DOHH2 (cell line): ENCODE measurements at regions not wholly inside any gene's neighbourhood (a gene's known extent, or its start where the extent isn't known, plus 50 kb on each side); places are given as distances from the start of the nearest gene placed in this dataset.

Experiments
- H3F3A ChIP-seq: fragments of 200-600 bp; sonication (generic), shearing (Covaris generic); 2 replicates; pipeline ENCODE4 v1.6.0; 2016; ENCODE audit warnings: antibody characterized with exemption, mild to moderate bottlenecking; ENCODE audit not compliant: control insufficient read depth, insufficient read depth
- H3K27ac ChIP-seq: fragments of 200-600 bp; sonication (generic); 2 replicates; pipeline ENCODE4 v1.5.1; 2014; ENCODE audit warnings: low read depth, mild to moderate bottlenecking, low read length, moderate library complexity
- H3K27me3 ChIP-seq: fragments of 200-600 bp; sonication (generic); 2 replicates; pipeline ENCODE4 v1.6.1; 2014; ENCODE audit warnings: mild to moderate bottlenecking, low read length, mixed read lengths; ENCODE audit not compliant: control insufficient read depth
- H3K36me3 ChIP-seq: fragments of 200-600 bp; sonication (generic); 2 replicates; pipeline ENCODE4 v1.6.1; 2014; ENCODE audit warnings: mild to moderate bottlenecking, low read length, moderate library complexity, mixed read lengths; ENCODE audit not compliant: control insufficient read depth
- H3K4me1 ChIP-seq: fragments of 200-600 bp; sonication (generic); 2 replicates; pipeline ENCODE4 v1.6.1; 2014; ENCODE audit warnings: mild to moderate bottlenecking, low read length, mixed read lengths; ENCODE audit not compliant: control insufficient read depth
- H3K4me2 ChIP-seq: fragments of 200-600 bp; sonication (generic); 2 replicates; pipeline ENCODE4 v1.6.0; 2014; ENCODE audit warnings: mild to moderate bottlenecking, low read length, moderate library complexity
- H3K4me3 ChIP-seq: fragments of 200-600 bp; sonication (generic); 2 replicates; pipeline ENCODE4 v1.5.1; 2014; ENCODE audit warnings: mild to moderate bottlenecking, low read length, mixed read lengths
- H3K79me2 ChIP-seq: fragments of 200-600 bp; sonication (generic); 2 replicates; pipeline ENCODE4 v1.6.1; 2014; ENCODE audit warnings: mild to moderate bottlenecking, low read length, mixed read lengths; ENCODE audit not compliant: control insufficient read depth
- H3K9me2 ChIP-seq: fragments of 200-600 bp; sonication (generic); replicated peaks from 2 replicates; pipeline ENCODE4 v1.6.1; 2014; ENCODE audit warnings: mild to moderate bottlenecking, low read length, mixed read lengths; ENCODE audit not compliant: control insufficient read depth
- H3K9me3 ChIP-seq: fragments of 200-600 bp; sonication (generic); 2 replicates; pipeline ENCODE4 v1.6.1; 2014; ENCODE audit warnings: antibody characterized with exemption, low read length, mixed read lengths; ENCODE audit not compliant: control insufficient read depth, insufficient read depth
- H4K20me1 ChIP-seq: fragments of 200-600 bp; sonication (generic); 2 replicates; pipeline ENCODE4 v1.6.0; 2014; ENCODE audit warnings: low read depth, mild to moderate bottlenecking, antibody characterized with exemption, low read length, moderate library complexity; ENCODE audit not compliant: control insufficient read depth, insufficient read depth
- CTCF ChIP-seq: fragments of 200-600 bp; sonication (generic); IDR thresholded peaks from one replicate; pipeline ENCODE4 v1.5.1; 2014; ENCODE audit warnings: antibody characterized with exemption, mild to moderate bottlenecking, low read depth, low read length; ENCODE audit not compliant: poor library complexity, severe bottlenecking
- EZH2phosphoT487 ChIP-seq: fragments of 200-600 bp; sonication (generic); IDR thresholded peaks from 2 replicates; pipeline ENCODE4 v1.6.1; 2017; ENCODE audit warnings: borderline replicate concordance, mild to moderate bottlenecking, antibody characterized with exemption, low read length, moderate library complexity, mixed read lengths

DNA sequence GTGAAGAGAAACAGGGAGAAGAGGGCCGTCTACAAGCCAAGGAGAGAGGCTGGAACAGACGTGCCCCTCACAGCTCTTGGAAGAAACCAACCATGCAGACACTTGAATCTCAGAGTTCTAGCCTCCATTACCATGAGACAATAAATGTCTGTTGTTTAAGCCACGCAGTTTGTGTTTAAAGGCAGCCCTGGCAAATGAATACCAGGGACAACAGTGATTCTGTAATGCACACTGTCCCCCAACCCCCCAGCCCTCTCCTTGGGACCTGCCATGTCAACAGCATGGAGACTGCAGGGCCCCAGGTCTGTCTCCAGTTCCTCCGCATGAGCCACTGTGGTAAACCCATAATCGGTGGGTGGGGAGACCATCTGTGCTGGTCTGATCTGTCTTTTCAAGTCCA is 348.0 kb upstream of the KLF3 start:
- Histone ChIP-seq H3K27ac (no peak overlapping the region), H3K79me2 (no peaks in the 10 kb centered on the region), H3K4me1 (peaks cover 18% of the 10 kb centered on the region), H4K20me1 (no peaks in the 10 kb centered on the region), H3K4me2 (no peak overlapping the region), H3K9me2 (no peaks in the 10 kb centered on the region), H3K27me3 (peaks cover 19% of the 10 kb centered on the region), H3F3A (no peaks in the 10 kb centered on the region), H3K9me3 (no peaks in the 10 kb centered on the region), H3K36me3 (no peaks in the 10 kb centered on the region), H3K4me3 (no peak overlapping the region)
- TF ChIP-seq CTCF (no peak), EZH2phosphoT487 (no peak)

DNA sequence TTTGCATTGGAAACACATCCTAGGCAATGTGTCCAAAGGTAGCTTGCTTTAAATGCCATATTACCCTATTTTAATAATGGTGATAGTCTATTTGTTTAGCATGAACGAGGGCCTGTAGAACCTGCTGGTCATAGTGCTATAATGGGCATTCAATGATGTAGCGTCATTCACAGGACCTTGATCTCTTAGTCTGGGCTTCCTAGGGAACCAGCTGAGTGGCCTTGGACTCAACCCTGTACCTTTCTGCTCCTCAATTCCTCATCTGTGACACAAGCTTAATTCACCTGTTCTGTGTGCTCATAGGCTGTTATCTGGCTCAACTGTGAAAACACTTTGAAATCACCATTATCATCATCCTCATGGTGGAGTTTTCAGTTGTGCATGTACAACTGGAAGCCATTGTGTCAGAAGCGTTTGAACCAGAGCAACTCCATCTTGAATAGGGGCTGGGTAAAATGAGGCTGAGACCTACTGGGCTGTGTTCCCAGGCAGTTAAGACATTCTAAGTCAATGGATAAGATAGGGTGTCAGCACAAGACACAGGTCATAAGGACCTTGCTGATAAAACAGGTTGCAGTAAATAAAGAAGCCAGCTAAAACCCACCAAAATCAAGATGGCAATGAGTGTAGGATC is 346.8 kb upstream of the KLF3 start:
- no peak overlapping the region for H3K4me3 ChIP-seq
- H3K9me3 ChIP-seq: no peaks in the 10 kb centered on the region
- no peak overlapping the region for H3K27ac ChIP-seq
- 0 out of 2 replicates have a peak, but pooled peaks cover 11% of the 10 kb centered on the region for H3K27me3 ChIP-seq
- peaks cover 18% of the 10 kb centered on the region for H3K4me1 ChIP-seq
- TF ChIP-seq EZH2phosphoT487 (no peak), CTCF (no peak)
- H3F3A ChIP-seq: no peaks in the 10 kb centered on the region
- no peaks in the 10 kb centered on the region for H3K79me2 ChIP-seq
- no peaks in the 10 kb centered on the region for H3K9me2 ChIP-seq
- H3K4me2 ChIP-seq: no peak overlapping the region
- H4K20me1 ChIP-seq: no peaks in the 10 kb centered on the region
- H3K36me3 ChIP-seq: no peaks in the 10 kb centered on the region

DNA sequence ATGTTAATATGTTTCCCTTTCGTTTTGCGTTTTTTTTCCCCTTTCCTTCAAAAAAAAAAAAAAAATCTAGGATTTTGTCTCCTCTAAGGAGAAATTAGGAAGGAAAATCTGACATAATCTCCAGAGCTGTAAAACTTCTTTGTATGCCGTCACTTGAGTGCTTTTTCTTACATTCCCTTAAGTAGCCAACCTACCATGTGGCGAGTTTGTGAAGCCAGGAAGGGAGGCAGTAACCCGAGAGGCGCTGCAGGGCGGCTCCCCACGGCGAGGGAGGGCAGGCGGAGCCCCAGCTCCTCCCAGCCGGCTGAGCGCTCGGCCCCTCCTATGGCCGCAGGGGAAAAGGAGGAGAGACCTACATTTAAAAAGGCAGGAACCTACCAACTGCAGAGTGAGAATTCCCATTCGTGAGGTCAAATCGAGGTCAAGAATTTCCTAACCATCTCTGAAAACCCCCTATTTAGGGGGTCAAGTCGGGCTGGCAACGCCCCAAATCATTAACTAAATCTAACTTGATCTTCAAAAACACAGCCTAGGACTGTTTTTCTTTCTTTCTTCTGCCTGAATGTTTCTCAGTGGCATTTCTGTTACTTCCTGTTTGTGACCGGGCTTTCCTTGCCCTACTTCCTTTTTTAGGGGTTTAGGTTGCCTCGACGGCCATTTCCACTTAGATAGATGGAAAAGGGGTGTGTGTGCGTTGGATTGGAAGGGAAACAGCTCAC is 345.1 kb upstream of the KLF3 start:
- Histone ChIP-seq H4K20me1 (no peaks in the 10 kb centered on the region), H3K27ac (no peak overlapping the region), H3K4me3 (peak overlapping the region; percentile 45), H3F3A (no peaks in the 10 kb centered on the region), H3K9me2 (no peaks in the 10 kb centered on the region), H3K9me3 (no peaks in the 10 kb centered on the region), H3K4me1 (peaks cover 18% of the 10 kb centered on the region), H3K27me3 (0 out of 2 replicates have a peak, but pooled peaks cover 10% of the 10 kb centered on the region), H3K79me2 (no peaks in the 10 kb centered on the region), H3K36me3 (no peaks in the 10 kb centered on the region), H3K4me2 (peak overlapping the region; percentile 47)
- TF ChIP-seq CTCF: no peak
- no peak for TF ChIP-seq EZH2phosphoT487
